Epithelial cell of proximal tubule (primary cell): ENCODE measurements at regions not wholly inside any gene's neighbourhood (a gene's known extent, or its start where the extent isn't known, plus 50 kb on each side); places are given as distances from the start of the nearest gene placed in this dataset.
"Not testable (repeated sequence)": the region's sequence is repeated elsewhere in the genome, so short reads cannot be mapped to it uniquely, and the experiment has no call there.

Experiments
- DNase-seq: peaks from one replicate; pipeline ENCODE4 v3.0.0-alpha.2; 2011; ENCODE audit warnings: low read depth
- H3K4me3 ChIP-seq: 2 replicates; pipeline ENCODE4 v1.5.1; 2011; ENCODE audit warnings: low read depth, mild to moderate bottlenecking, low read length
- TF ChIP-seq, protein P1 (sequence below): conservative IDR thresholded peaks from 2 replicates; pipeline ENCODE4 v1.5.1; 2012; ENCODE audit warnings: low read depth, mild to moderate bottlenecking, low read length

DNA sequence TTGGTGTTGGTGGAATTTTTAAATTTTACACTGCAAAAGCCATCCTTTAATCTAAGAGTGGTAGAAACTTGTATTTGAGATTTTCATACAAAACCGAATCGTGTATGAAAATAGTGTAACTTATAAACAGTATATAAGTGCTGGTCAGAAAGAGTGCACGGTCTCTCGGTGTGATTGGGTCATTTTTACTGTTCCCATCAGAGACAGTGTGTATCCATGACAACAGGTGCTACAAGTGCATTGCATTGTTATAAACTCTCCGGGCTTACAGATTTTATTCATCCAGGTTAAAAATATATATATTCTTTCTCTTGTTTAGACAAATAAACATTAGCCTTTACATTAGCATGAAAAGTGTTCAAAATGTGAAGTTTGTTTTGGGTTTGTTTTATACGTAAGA, 721.9 kb downstream of the METTL4 start:
- H3K4me3 ChIP-seq, result no peak overlapping the region
- no peak for DNase-seq
- TF ChIP-seq, protein P1, sequence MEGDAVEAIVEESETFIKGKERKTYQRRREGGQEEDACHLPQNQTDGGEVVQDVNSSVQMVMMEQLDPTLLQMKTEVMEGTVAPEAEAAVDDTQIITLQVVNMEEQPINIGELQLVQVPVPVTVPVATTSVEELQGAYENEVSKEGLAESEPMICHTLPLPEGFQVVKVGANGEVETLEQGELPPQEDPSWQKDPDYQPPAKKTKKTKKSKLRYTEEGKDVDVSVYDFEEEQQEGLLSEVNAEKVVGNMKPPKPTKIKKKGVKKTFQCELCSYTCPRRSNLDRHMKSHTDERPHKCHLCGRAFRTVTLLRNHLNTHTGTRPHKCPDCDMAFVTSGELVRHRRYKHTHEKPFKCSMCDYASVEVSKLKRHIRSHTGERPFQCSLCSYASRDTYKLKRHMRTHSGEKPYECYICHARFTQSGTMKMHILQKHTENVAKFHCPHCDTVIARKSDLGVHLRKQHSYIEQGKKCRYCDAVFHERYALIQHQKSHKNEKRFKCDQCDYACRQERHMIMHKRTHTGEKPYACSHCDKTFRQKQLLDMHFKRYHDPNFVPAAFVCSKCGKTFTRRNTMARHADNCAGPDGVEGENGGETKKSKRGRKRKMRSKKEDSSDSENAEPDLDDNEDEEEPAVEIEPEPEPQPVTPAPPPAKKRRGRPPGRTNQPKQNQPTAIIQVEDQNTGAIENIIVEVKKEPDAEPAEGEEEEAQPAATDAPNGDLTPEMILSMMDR, result no peak

DNA sequence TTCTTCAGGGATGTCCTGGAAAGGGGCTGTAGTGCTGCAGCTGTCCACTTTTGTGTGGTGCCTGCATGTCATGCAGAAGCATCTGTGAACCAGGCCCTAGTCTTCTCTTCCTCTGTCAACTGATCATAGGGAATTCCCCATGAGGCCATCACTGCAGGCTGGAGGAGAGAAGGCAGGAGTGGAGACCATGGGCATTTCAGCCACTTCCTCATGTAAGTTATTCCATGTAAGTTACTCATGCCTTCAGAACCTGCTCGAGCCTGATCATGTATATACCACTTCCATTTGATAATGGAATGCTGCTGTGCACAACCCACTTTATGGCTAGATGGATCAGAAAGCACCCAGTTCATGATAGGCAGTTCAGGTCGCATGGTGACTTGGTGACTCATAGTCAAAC, 714.0 kb downstream of the METTL4 start:
- H3K4me3 ChIP-seq, DNase-seq: not testable (repeated sequence)

DNA sequence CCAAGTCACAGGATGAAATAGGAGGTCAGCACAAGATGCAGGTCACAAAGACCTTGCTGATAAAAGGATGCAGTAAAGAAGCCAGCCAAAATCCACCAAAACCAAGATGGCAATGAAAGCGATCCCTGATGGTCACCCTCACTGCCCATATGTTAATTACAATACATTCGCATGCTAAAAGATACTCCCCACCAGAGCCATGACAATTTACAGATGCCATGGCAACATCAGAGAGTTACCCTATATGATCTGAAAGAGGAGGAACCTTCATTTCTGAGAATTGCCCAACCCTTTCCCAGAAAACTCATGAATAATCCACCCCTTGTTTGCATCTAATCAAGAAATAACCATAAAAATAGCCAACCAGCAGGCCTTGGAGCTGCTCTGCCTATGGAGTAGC, 709.8 kb downstream of the METTL4 start:
- DNase-seq, result no peak
- H3K4me3 ChIP-seq, result no peak overlapping the region
- TF ChIP-seq, protein P1, result no peak

GRCh38 chr18:1865869-1866268, 705.4 kb downstream of the METTL4 start:
- no peak overlapping the region for H3K4me3 ChIP-seq
- no peak for DNase-seq
- TF ChIP-seq, protein P1, result no peak

- no peak overlapping the region for H3K4me3 ChIP-seq
- TF ChIP-seq, protein P1, result no peak
- no peak for DNase-seq
These were observed 699.0 kb downstream of the METTL4 start for GRCh38 chr18:1872274-1872673.

- no peak overlapping the region for H3K4me3 ChIP-seq
- TF ChIP-seq, protein P1, result no peak
- no peak for DNase-seq
These were observed 696.1 kb downstream of the METTL4 start for GRCh38 chr18:1875219-1875618.

- TF ChIP-seq, protein P1, result no peak
- no peak overlapping the region for H3K4me3 ChIP-seq
- DNase-seq, result no peak
These were observed 686.7 kb downstream of the METTL4 start for GRCh38 chr18:1884623-1885022.

- no peak for DNase-seq
- no peak overlapping the region for H3K4me3 ChIP-seq
- TF ChIP-seq, protein P1, result no peak
These were observed 679.7 kb downstream of the METTL4 start for GRCh38 chr18:1891641-1892040.
